GM12864 (cell line): ENCODE measurements at regions not wholly inside any gene's neighbourhood (a gene's known extent, or its start where the extent isn't known, plus 50 kb on each side); places are given as distances from the start of the nearest gene placed in this dataset.

ENCODE experiments used
- DNase-seq: peaks from one replicate; pipeline ENCODE4 v3.0.0-alpha.2; 2011; ENCODE audit warnings: low read depth
- H3K4me3 ChIP-seq: 2 replicates; pipeline ENCODE4 v1.5.1; 2011; ENCODE audit warnings: mild to moderate bottlenecking, low read depth, low read length, control low read depth
- TF ChIP-seq, protein P1 (sequence below): IDR thresholded peaks from 2 replicates; pipeline ENCODE4 v1.5.1; 2011; ENCODE audit warnings: low read depth, mild to moderate bottlenecking, moderate library complexity, low read length, control low read depth, inconsistent platforms; ENCODE audit errors: missing control alignments

DNA sequence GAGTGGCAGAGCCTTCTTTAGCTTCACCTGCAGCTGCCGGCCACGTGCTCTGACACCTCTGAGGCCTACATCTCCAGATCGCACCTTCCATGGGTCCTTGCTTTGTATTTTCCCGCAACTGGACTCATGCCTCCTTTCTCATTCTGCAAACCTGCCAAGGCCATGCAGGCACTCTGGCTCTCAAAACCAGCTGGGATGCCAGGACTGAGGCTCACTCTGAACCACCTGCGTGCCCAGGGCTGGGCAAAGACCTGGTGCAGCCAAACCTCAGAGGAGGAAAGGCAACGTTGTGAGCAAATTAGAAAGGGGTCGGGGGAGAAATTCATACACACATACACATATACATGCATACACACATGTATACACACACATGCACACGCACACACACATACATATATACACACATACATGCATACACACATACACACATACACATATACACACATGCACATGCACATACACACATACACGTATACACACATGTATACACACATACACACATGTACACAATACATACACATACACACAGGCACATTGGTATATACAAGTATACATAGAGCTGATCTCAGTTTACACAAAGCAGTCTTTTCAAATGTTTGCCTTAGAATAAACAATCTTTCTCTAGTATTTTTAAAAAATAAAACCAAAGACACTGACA is 125.2 kb downstream of the RTP5 start:
- no peak overlapping the region for H3K4me3 ChIP-seq
- TF ChIP-seq, protein P1, sequence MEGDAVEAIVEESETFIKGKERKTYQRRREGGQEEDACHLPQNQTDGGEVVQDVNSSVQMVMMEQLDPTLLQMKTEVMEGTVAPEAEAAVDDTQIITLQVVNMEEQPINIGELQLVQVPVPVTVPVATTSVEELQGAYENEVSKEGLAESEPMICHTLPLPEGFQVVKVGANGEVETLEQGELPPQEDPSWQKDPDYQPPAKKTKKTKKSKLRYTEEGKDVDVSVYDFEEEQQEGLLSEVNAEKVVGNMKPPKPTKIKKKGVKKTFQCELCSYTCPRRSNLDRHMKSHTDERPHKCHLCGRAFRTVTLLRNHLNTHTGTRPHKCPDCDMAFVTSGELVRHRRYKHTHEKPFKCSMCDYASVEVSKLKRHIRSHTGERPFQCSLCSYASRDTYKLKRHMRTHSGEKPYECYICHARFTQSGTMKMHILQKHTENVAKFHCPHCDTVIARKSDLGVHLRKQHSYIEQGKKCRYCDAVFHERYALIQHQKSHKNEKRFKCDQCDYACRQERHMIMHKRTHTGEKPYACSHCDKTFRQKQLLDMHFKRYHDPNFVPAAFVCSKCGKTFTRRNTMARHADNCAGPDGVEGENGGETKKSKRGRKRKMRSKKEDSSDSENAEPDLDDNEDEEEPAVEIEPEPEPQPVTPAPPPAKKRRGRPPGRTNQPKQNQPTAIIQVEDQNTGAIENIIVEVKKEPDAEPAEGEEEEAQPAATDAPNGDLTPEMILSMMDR = no peak
- DNase-seq = no peak

DNA sequence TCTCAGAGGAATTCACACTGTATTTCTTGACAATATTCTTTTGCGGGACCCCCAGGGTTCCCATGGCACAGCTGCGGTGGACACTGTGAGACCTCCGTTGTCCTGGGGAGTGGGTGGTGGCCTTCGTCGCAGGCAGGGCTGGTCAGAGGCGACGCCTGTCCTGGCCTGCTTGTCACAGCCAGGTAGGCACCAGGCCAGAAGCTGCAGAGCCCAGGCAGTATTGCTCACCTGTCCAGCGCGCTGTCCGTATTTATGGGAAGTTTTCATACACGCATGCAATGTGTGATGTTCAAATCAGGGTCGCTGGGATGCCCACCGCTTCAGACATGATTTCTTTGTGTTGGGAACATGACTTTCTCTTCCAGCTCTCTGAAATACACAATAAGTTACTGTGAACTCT is 126.6 kb downstream of the RTP5 start:
- no peak overlapping the region for H3K4me3 ChIP-seq
- DNase-seq = no peak
- TF ChIP-seq, protein P1 = no peak

DNA sequence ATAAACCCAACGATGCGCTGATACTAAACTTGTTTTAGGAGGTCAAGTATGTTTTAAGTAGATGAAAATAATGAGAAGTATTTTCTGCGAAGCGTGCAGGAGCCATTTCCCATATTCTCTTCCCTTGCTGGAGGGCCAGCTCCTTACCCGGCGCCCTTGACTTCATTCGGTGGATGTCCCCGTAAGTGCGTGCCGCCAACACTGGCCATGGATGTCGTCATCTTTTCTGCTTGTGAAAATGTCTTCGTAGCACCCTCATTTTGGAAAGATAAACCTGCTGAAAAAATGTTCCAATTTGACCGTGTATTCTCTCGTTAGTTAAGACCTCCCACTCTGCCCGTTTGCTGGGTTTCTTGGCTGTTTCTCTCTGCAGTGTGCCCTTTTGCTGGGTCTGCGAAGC is 127.5 kb downstream of the RTP5 start:
- no peak for DNase-seq
- H3K4me3 ChIP-seq = no peak overlapping the region
- TF ChIP-seq, protein P1 = no peak

DNA sequence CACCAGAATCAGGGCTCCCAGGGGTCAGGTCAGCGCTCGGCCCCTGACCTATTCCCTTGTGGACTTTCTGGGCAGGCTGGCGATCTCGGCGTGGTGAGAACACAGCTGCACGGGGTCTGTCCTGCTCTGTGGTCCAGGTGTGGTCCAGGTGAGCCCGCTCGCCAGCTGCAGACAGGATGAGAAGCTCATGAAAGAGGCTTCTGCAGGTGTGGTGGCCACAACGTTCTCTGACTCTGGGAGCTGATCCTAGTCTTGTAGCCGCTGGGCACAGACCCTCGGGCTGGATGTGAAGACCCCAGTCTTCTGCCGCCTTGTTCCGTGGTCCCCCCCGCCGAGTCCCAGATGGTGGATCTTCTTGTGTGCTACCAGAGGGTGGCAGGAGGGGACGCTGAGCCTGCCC is 129.7 kb downstream of the RTP5 start:
- TF ChIP-seq, protein P1 = no peak
- H3K4me3 ChIP-seq = no peak overlapping the region
- DNase-seq = no peak

DNA sequence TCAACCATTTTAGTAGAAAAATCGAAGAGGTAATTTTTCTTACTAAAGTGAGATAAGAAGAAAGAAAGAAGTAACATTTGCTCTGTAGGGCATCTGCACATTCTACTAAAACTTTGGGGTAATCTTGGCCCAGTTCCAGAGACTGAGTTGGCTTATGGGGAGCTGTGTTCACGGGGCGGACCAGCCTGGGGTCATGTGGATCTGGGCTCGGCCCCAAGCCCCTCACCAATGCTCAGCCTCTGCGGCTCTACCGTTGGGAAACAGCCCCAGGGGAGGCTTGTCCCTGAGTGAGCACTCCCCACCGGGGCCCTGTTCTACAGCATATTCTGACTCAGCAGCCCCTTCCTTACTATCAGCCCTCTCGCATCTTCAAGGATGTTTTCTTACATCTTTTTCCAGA is 132.3 kb downstream of the RTP5 start:
- TF ChIP-seq, protein P1 = no peak
- DNase-seq = no peak
- no peak overlapping the region for H3K4me3 ChIP-seq

DNA sequence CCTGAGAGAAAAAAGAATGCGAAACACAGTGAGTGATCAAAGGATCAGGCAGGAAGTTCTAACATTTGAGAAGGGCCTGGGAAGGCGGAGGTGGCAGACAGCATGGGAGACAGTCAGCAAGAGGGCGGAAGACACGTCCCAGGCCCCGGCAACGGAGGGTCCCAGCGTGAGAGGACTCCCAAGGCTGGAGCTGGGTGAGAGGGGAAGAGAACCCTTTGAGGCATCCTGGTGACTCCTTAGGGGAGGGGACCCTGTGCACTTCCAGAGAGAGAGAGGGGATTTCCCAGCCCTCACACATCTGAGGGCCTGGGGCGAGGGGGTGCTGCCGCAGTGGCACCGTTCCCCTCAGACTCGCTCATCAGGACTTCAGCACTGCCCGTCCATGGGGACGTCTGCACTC is 133.4 kb downstream of the RTP5 start:
- TF ChIP-seq, protein P1 = no peak
- DNase-seq = no peak
- H3K4me3 ChIP-seq = no peak overlapping the region

DNA sequence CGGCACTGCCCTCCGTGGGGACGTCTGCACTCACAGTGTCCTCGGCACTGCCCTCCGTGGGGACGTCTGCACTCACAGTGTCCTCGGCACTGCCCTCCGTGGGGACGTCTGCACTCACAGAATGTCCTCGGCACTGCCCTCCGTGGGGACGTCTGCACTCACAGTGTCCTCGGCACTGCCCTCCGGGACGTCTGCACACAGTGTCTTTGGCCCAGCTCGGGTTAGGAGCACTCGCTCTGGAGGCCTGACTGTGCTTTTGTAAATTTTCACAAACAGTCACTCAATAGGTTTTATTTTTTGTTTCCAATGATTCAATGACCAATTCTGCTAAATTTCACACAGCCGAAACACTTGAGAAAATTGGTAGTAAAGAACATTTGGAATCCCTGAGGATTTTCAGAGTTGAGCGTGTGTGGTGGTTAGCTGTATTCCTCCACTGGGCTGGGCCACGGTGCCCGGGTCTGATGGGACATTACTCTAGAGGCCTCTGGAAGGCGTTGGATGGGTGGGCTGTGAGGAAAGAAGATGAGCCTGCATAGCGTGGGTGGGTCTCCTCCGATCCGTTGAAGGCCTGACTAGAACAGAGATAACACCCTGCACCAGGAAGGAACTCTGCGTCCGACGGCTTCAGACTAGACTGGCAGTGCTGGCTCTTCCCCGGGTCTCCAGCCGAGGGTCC is 134.8 kb downstream of the RTP5 start:
- TF ChIP-seq, protein P1 = no peak
- no peak for DNase-seq
- H3K4me3 ChIP-seq = no peak overlapping the region
